Suprapubic skin (tissue), 4 donors: ENCODE measurements at regions not wholly inside any gene's neighbourhood (a gene's known extent, or its start where the extent isn't known, plus 50 kb on each side); places are given as distances from the start of the nearest gene placed in this dataset.

Source experiments
- DNase-seq, 2 donors: peaks; one replicate each; pipeline ENCODE4 v3.0.0-alpha.2; 2019; ENCODE audit warnings: low spot score in 2 of 2
- H3K27ac ChIP-seq: fragments of 200-600 bp; sonication (generic); one replicate; pipeline ENCODE4 v1.5.1; 2019
- H3K27me3 ChIP-seq: fragments of 200-600 bp; sonication (generic); one replicate; pipeline ENCODE4 v1.5.1; 2019
- H3K36me3 ChIP-seq: fragments of 200-600 bp; sonication (generic); one replicate; pipeline ENCODE4 v1.5.1; 2019
- H3K4me1 ChIP-seq: fragments of 200-600 bp; sonication (generic); one replicate; pipeline ENCODE4 v1.5.1; 2019
- H3K4me3 ChIP-seq: fragments of 200-600 bp; sonication (generic); one replicate; pipeline ENCODE4 v1.5.1; 2019; ENCODE audit warnings: mild to moderate bottlenecking
- H3K9me3 ChIP-seq: fragments of 200-600 bp; sonication (generic); one replicate; pipeline ENCODE4 v1.5.1; 2019
- CTCF ChIP-seq, 2 donors: fragments of 200-600 bp in 1 of 2; fragments of 450-650 bp in 1 of 2; sonication (generic) in 1 of 2; IDR thresholded peaks; one replicate each; pipeline ENCODE4 v1.5.1; 2016 to 2019; ENCODE audit warnings: antibody characterized with exemption in 2 of 2, mild to moderate bottlenecking in 1 of 2, moderate library complexity in 1 of 2
- EP300 ChIP-seq: sonication (generic); formaldehyde crosslinking; IDR thresholded peaks from one replicate; pipeline ENCODE4 v1.6.1; 2017; ENCODE audit warnings: antibody characterized with exemption
- POLR2A ChIP-seq, 2 donors: fragments of 450-650 bp; IDR thresholded peaks; one replicate each; pipeline ENCODE4 v1.6.1; 2017; ENCODE audit warnings: antibody characterized with exemption in 2 of 2, mild to moderate bottlenecking in 2 of 2, moderate library complexity in 2 of 2
- POLR2AphosphoS5 ChIP-seq, 3 donors: sonication (generic); formaldehyde crosslinking; IDR thresholded peaks; one replicate each; pipeline ENCODE4 v1.6.1; 2017; ENCODE audit warnings: antibody characterized with exemption in 3 of 3
- WGBS: methylation state at CpG from one replicate; pipeline ENCODE4 v1.1.5; 2018; 5-methylcytosine and 5-hydroxymethylcytosine counted together

DNA sequence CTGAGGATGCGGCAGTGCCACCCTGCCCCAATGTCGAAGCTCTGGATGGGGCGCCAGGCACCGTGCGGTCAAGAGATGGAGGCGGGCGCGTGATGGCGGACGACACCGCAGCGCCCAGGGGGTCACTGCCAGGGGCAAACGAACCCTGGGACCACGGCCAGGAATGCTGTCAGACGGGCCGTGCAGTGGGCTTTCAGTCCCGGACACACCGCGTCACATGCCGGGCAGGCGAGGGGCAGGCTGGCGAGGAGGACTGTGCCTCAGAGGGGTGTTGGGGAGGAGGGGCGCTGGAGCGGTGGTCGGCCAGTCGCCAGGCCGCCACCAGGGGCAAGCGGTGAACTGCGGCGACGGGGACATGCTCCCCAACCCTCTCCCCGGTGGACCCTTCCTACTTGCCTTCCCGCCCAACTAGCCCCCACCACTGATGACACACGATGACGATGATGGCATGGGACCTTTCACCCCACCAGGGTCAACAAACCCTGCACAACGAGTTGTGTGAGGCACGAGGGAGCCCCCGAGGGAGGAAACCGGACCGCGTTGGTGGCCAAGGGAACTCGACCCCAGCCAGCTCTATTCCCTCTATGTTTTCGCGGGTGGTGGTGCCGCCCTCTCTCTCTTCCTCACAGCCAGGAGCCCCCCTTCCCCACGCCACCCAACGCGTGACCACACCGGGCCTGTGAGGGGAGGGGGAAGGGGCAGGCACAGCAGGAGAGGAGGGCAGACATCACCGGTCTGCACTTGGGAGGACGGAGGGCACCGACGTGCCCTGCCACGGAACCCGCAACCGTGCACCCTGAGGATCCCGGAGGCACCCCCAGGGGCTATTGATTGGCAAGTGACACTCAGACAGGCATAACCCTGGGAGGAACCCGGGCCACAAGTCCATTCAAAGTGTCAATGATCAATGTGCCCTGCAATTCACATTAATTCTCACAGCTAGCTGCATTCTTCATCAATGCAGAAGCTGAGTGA, 1960.9 kb upstream of the DEFB115 start:
- TF ChIP-seq CTCF (IDR thresholded peaks at IDR 0.05), result no peak
- TF ChIP-seq POLR2AphosphoS5 (IDR thresholded peaks at IDR 0.05), result no peak
- TF ChIP-seq POLR2A (IDR thresholded peaks at IDR 0.05), result no peak
- no peak for TF ChIP-seq EP300
- no peaks in the 10 kb centered on the region for H3K4me1 ChIP-seq
- DNase-seq, result no peak
- H3K27me3 ChIP-seq, result no peaks in the 10 kb centered on the region
- 84% methylated on average over 51 of the region's 58 CpGs for whole genome bisulfite sequencing
- no peak overlapping the region for H3K27ac ChIP-seq
- no peak overlapping the region for H3K4me3 ChIP-seq
- no peaks in the 10 kb centered on the region for H3K36me3 ChIP-seq
- H3K9me3 ChIP-seq, result peaks cover 13% of the 10 kb centered on the region

DNA sequence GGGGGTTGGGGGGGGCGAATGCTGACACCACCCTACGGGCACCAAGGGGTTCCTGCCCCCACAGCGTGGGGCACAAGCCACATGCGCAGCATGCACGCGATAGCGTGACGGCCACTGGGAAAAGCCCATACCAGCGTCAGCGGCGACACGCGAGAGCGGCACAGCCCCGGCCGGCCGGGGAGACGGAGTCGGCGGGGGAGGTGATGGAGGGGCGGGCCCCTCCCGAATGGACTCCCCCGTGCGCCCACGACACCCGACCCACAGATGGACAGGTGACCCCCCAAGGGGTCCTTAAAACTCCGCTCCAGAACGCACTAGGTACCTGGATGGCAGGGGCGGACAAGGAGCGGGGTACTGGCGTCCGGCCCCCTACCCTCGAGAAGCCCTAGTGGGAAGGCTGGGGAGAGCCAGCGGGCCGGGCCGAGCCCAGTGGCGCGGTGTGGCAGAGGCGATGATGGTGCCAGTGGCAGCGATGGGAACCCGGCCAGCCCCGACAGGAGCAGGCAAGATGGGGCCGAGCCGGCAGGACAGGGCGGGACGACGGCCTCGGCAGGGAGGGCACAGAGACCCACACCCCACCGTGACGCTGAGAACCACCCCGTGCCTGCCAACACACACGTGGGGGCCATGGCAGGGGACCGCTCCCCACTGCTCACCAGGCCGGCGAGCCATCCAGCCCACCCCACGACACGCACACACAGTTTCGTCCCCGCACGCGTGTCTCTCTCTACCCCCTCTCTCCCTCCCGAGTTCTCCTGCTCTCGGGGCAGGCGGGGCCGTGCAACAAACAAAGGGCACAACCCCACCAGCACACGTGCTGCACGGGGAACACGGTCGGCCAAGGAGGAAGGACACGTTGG, 1959.8 kb upstream of the DEFB115 start:
- WGBS, result 78% methylated on average over 69 of the region's 70 CpGs
- H3K9me3 ChIP-seq, result peaks cover 14% of the 10 kb centered on the region

GRCh38 chr20:29298271-29298590, 1959.2 kb upstream of the DEFB115 start:
- WGBS, result 86% methylated on average over 12 of the region's 12 CpGs
- no peak for TF ChIP-seq CTCF (IDR thresholded peaks at IDR 0.05)
- no peak for TF ChIP-seq POLR2A (IDR thresholded peaks at IDR 0.05)
- TF ChIP-seq POLR2AphosphoS5 (IDR thresholded peaks at IDR 0.05), result no peak
- TF ChIP-seq EP300, result no peak
- no peaks in the 10 kb centered on the region for H3K27me3 ChIP-seq
- no peak overlapping the region for H3K4me3 ChIP-seq
- no peak for DNase-seq
- no peak overlapping the region for H3K27ac ChIP-seq
- peaks cover 14% of the 10 kb centered on the region for H3K9me3 ChIP-seq
- H3K36me3 ChIP-seq, result no peaks in the 10 kb centered on the region
- no peaks in the 10 kb centered on the region for H3K4me1 ChIP-seq

More for the DNA sequence above, 1959.8 kb upstream of the DEFB115 start:
- Histone ChIP-seq H3K4me1 (no peaks in the 10 kb centered on the region), H3K27me3 (no peaks in the 10 kb centered on the region), H3K36me3 (no peaks in the 10 kb centered on the region), H3K27ac (no peak overlapping the region), H3K4me3 (no peak overlapping the region)
- TF ChIP-seq POLR2A (IDR thresholded peaks at IDR 0.05), result no peak
- no peak for TF ChIP-seq CTCF (IDR thresholded peaks at IDR 0.05)
- TF ChIP-seq POLR2AphosphoS5 (IDR thresholded peaks at IDR 0.05), result no peak
- no peak for TF ChIP-seq EP300
- no peak for DNase-seq

GRCh38 chr20:29298759-29299613, 1958.5 kb upstream of the DEFB115 start:
- no peak overlapping the region for H3K4me3 ChIP-seq
- H3K36me3 ChIP-seq, result no peaks in the 10 kb centered on the region
- no peak for TF ChIP-seq EP300
- no peak for TF ChIP-seq POLR2AphosphoS5 (IDR thresholded peaks at IDR 0.05)
- no peak for TF ChIP-seq CTCF (IDR thresholded peaks at IDR 0.05)
- no peak for TF ChIP-seq POLR2A (IDR thresholded peaks at IDR 0.05)
- DNase-seq, result no peak
- WGBS, result 87% methylated on average over 40 of the region's 40 CpGs
- no peaks in the 10 kb centered on the region for H3K27me3 ChIP-seq
- H3K4me1 ChIP-seq, result no peaks in the 10 kb centered on the region
- peaks cover 19% of the 10 kb centered on the region for H3K9me3 ChIP-seq
- H3K27ac ChIP-seq, result no peak overlapping the region
